ENCODE measurements at regions not wholly inside any gene's neighbourhood (a gene's known extent, or its start where the extent isn't known, plus 50 kb on each side); places are given as distances from the start of the nearest gene placed in this dataset.

DNA sequence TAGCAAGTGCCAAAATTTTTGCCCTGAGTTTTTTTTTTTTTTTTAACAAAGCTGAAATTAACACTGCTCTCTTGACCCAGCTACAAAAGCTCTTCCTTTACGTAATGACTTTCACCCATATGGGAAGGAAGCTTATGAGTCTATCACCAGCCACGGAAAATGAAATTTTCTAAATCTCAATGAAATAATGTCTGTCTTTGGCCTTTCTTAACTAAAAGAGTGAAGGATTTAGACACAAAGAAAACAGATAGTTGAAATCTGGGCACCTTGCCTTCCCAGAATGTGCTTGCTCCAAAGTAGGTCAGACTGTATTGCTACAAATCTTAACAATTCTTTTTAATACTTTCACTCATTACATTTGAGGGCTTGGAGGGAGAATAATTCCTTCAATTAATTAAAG lies 180.8 kb upstream of the MGAT5 start:
- TF ChIP-seq, protein P1, sequence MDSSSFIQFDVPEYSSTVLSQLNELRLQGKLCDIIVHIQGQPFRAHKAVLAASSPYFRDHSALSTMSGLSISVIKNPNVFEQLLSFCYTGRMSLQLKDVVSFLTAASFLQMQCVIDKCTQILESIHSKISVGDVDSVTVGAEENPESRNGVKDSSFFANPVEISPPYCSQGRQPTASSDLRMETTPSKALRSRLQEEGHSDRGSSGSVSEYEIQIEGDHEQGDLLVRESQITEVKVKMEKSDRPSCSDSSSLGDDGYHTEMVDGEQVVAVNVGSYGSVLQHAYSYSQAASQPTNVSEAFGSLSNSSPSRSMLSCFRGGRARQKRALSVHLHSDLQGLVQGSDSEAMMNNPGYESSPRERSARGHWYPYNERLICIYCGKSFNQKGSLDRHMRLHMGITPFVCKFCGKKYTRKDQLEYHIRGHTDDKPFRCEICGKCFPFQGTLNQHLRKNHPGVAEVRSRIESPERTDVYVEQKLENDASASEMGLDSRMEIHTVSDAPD (CRISPR knock-in tag; IDR thresholded peaks at IDR 0.05), result no peak
- no peak for TF ChIP-seq POLR2A (conservative IDR thresholded peaks at IDR 0.05)
- no peak for TF ChIP-seq ZFX (CRISPR knock-in tag; IDR thresholded peaks at IDR 0.05)
- no peak for TF ChIP-seq ZNF263 (CRISPR knock-in tag; IDR thresholded peaks at IDR 0.05; ENCODE audit: borderline replicate concordance)
- TF ChIP-seq, protein P2, sequence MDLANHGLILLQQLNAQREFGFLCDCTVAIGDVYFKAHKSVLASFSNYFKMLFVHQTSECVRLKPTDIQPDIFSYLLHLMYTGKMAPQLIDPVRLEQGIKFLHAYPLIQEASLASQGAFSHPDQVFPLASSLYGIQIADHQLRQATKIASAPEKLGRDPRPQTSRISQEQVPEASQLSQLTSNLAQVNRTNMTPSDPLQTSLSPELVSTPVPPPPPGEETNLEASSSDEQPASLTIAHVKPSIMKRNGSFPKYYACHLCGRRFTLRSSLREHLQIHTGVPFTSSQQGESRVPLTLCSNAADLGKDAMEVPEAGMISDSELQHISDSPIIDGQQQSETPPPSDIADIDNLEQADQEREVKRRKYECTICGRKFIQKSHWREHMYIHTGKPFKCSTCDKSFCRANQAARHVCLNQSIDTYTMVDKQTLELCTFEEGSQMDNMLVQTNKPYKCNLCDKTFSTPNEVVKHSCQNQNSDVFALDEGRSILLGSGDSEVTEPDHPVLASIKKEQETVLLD (IDR thresholded peaks at IDR 0.05), result no peak
- TF ChIP-seq, protein P3, sequence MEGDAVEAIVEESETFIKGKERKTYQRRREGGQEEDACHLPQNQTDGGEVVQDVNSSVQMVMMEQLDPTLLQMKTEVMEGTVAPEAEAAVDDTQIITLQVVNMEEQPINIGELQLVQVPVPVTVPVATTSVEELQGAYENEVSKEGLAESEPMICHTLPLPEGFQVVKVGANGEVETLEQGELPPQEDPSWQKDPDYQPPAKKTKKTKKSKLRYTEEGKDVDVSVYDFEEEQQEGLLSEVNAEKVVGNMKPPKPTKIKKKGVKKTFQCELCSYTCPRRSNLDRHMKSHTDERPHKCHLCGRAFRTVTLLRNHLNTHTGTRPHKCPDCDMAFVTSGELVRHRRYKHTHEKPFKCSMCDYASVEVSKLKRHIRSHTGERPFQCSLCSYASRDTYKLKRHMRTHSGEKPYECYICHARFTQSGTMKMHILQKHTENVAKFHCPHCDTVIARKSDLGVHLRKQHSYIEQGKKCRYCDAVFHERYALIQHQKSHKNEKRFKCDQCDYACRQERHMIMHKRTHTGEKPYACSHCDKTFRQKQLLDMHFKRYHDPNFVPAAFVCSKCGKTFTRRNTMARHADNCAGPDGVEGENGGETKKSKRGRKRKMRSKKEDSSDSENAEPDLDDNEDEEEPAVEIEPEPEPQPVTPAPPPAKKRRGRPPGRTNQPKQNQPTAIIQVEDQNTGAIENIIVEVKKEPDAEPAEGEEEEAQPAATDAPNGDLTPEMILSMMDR (IDR thresholded peaks at IDR 0.05 in 2 of 3, conservative IDR thresholded peaks at IDR 0.05 in 1 of 3; ENCODE audit: insufficient read depth in 2 of 3, low read depth in 1 of 3, low read length in 3 of 3), result no peak
- TF ChIP-seq PRMT5 (CRISPR knock-in tag; IDR thresholded peaks at IDR 0.05), result no peak
- TF ChIP-seq, protein P4, sequence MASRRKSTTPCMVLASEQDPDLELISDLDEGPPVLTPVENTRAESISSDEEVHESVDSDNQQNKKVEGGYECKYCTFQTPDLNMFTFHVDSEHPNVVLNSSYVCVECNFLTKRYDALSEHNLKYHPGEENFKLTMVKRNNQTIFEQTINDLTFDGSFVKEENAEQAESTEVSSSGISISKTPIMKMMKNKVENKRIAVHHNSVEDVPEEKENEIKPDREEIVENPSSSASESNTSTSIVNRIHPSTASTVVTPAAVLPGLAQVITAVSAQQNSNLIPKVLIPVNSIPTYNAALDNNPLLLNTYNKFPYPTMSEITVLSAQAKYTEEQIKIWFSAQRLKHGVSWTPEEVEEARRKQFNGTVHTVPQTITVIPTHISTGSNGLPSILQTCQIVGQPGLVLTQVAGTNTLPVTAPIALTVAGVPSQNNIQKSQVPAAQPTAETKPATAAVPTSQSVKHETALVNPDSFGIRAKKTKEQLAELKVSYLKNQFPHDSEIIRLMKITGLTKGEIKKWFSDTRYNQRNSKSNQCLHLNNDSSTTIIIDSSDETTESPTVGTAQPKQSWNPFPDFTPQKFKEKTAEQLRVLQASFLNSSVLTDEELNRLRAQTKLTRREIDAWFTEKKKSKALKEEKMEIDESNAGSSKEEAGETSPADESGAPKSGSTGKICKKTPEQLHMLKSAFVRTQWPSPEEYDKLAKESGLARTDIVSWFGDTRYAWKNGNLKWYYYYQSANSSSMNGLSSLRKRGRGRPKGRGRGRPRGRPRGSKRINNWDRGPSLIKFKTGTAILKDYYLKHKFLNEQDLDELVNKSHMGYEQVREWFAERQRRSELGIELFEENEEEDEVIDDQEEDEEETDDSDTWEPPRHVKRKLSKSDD (conservative IDR thresholded peaks at IDR 0.05; ENCODE audit: low read length), result no peak
- no peak for TF ChIP-seq ZBED1 (IDR thresholded peaks at IDR 0.05)
- no peak for TF ChIP-seq NR2F6 (CRISPR knock-in tag; IDR thresholded peaks at IDR 0.05)
- TF ChIP-seq PHF20 (IDR thresholded peaks at IDR 0.05; ENCODE audit: partially characterized antibody), result no peak
- no peak for TF ChIP-seq ATF1 (CRISPR knock-in tag; IDR thresholded peaks at IDR 0.05)
- TF ChIP-seq ATF1 (tag; IDR thresholded peaks at IDR 0.05), result no peak
